ENCODE measurements at regions not wholly inside any gene's neighbourhood (a gene's known extent, or its start where the extent isn't known, plus 50 kb on each side); places are given as distances from the start of the nearest gene placed in this dataset.

DNA sequence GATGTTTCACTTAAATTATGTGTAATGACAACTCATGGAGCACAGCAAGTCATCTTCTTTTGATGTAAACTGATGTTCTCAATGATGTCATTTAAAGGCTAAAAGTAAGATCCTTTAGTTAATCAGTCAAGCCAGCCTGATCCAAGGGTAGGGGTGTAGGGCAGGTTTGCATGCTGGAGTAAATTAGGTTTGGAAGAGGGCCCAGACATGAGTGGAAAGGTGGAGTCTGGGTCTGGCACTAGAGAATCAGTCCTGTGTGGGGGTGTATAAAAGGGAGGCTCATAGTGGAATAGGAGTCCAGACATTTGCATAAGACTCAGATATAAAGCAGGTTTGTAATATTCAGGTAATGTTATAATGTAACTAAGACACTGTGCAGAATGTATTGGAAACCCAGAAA, 88.8 kb upstream of the NYAP2 start:
- CTCF ChIA-PET = no interaction called here

More for the DNA sequence above, 88.8 kb upstream of the NYAP2 start:
- Histone ChIP-seq H3K27ac (ENCODE audit: control insufficient read depth, insufficient read depth) (no peak overlapping the region), H3K9ac (ENCODE audit: control insufficient read depth, insufficient read depth, low read length) (no peak overlapping the region), H3K79me2 (ENCODE audit: control insufficient read depth, insufficient read depth, low read length) (no peaks in the 10 kb centered on the region), H3K4me3 (no peak overlapping the region), H3K36me3 (ENCODE audit: control insufficient read depth in 2 of 2, insufficient read depth in 2 of 2, low read length in 1 of 2) (no peaks in the 10 kb centered on the region), H3K9me3 (replicated peaks; ENCODE audit: control insufficient read depth, insufficient read depth, low read length) (no peaks in the 10 kb centered on the region), H3K27me3 (replicated peaks in 1 of 2; ENCODE audit: control insufficient read depth in 2 of 2, insufficient read depth in 2 of 2, low read length in 1 of 2) (no peaks in the 10 kb centered on the region), H3K4me2 (ENCODE audit: control insufficient read depth, insufficient read depth) (no peak overlapping the region), H2AFZ (ENCODE audit: control insufficient read depth, low read depth, low read length) (no peak overlapping the region), H4K20me1 (ENCODE audit: control insufficient read depth, insufficient read depth) (no peaks in the 10 kb centered on the region), H3K4me1 (ENCODE audit: control insufficient read depth, insufficient read depth, low read length) (no peaks in the 10 kb centered on the region)
- no peak for FAIRE-seq
- intact Hi-C loops (cut with micrococcal nuclease; ENCODE audit: unreplicated experiment) = no loop called here
- ChIA-PET SMC1A (ENCODE audit: uncharacterized antibody, unreplicated experiment) (no interaction called here), RAD21 (ENCODE audit: unreplicated experiment) (no interaction called here), POLR2A (no interaction called here)
- ATAC-seq = no peak
- TF ChIP-seq IKZF2 (IDR thresholded peaks at IDR 0.05) (no peak), MXI1 (IDR thresholded peaks at IDR 0.05; ENCODE audit: low read depth, low read length) (no peak), BACH1 (IDR thresholded peaks at IDR 0.05; ENCODE audit: borderline replicate concordance) (no peak), ZSCAN29 (IDR thresholded peaks at IDR 0.05) (no peak), RCOR1 (conservative IDR thresholded peaks at IDR 0.05; ENCODE audit: low read depth, low read length) (no peak), NR2C1 (IDR thresholded peaks at IDR 0.05) (no peak), PAX8 (IDR thresholded peaks at IDR 0.05) (no peak), NR2F1 (conservative IDR thresholded peaks at IDR 0.05) (no peak), PML (IDR thresholded peaks at IDR 0.05; ENCODE audit: low read length) (no peak), HDGF (IDR thresholded peaks at IDR 0.05) (no peak), TAF1 (IDR thresholded peaks at IDR 0.05; ENCODE audit: borderline replicate concordance, low read depth, low read length) (no peak), YY1 (IDR thresholded peaks at IDR 0.05; ENCODE audit: low read depth, low read length) (no peak), SRF (IDR thresholded peaks at IDR 0.05; ENCODE audit: low read depth in 2 of 2, low read length in 2 of 2) (no peak), SKIL (IDR thresholded peaks at IDR 0.05; ENCODE audit: low read depth, poor library complexity, severe bottlenecking) (no peak), SUZ12 (IDR thresholded peaks at IDR 0.05; ENCODE audit: unreplicated experiment) (no peak)
- TF ChIP-seq, protein P1, sequence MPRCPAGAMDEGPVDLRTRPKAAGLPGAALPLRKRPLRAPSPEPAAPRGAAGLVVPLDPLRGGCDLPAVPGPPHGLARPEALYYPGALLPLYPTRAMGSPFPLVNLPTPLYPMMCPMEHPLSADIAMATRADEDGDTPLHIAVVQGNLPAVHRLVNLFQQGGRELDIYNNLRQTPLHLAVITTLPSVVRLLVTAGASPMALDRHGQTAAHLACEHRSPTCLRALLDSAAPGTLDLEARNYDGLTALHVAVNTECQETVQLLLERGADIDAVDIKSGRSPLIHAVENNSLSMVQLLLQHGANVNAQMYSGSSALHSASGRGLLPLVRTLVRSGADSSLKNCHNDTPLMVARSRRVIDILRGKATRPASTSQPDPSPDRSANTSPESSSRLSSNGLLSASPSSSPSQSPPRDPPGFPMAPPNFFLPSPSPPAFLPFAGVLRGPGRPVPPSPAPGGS (IDR thresholded peaks at IDR 0.05; ENCODE audit: borderline replicate concordance, insufficient read depth, low read depth, low read length, poor library complexity, severe bottlenecking) = no peak
- DNase-seq (ENCODE audit: low read depth, low spot score) = no peak
- in situ Hi-C loops (cut with MboI) = no loop called here
- no TSS peak for BruUV-seq (replicated peaks)
